ENCODE measurements at regions not wholly inside any gene's neighbourhood (a gene's known extent, or its start where the extent isn't known, plus 50 kb on each side); places are given as distances from the start of the nearest gene placed in this dataset.

- TF ChIP-seq CTCF (IDR thresholded peaks at IDR 0.05) (no peak), POLR2A (IDR thresholded peaks at IDR 0.05) (no peak), POLR2AphosphoS5 (IDR thresholded peaks at IDR 0.05) (no peak)
Observed at GRCh38 chr21:16457498-16457897, 727.7 kb downstream of the USP25 start.

Measured in prostate gland (tissue), 2 donors.